ENCODE measurements at regions not wholly inside any gene's neighbourhood (a gene's known extent, or its start where the extent isn't known, plus 50 kb on each side); places are given as distances from the start of the nearest gene placed in this dataset.

GRCh38 chr21:18954441-18954844 is 550.9 kb upstream of the TMPRSS15 start:
- no peaks in the 10 kb centered on the region for H3K9me3 ChIP-seq (replicated peaks; ENCODE audit: control insufficient read depth, insufficient read depth, low read depth, low read length)
- no peak overlapping the region for H3K4me3 ChIP-seq
- no peak overlapping the region for H2AFZ ChIP-seq (ENCODE audit: low read depth, low read length)
- no peaks in the 10 kb centered on the region for H3K4me1 ChIP-seq (replicated peaks in 1 of 2; ENCODE audit: control insufficient read depth in 2 of 2, insufficient read depth in 2 of 2, low read length in 2 of 2)
- H3K9ac ChIP-seq (ENCODE audit: insufficient read depth in 1 of 2, low read depth in 2 of 2, low read length in 2 of 2): no peak overlapping the region
- no peaks in the 10 kb centered on the region for H3K9me1 ChIP-seq (ENCODE audit: control insufficient read depth, insufficient read depth, low read length)
- no peak for DNase-seq (ENCODE audit: extremely low read depth in 1 of 4, low spot score in 3 of 4)
- TF ChIP-seq GABPB2 (CRISPR knock-in tag; conservative IDR thresholded peaks at IDR 0.05) (no peak), PTBP1 (IDR thresholded peaks at IDR 0.05; ENCODE audit: low read depth, low read length) (no peak), NR2F6 (CRISPR knock-in tag; IDR thresholded peaks at IDR 0.05) (no peak), PTRF (tag; IDR thresholded peaks at IDR 0.05) (no peak), KAT8 (IDR thresholded peaks at IDR 0.05; ENCODE audit: low read depth) (no peak), NR0B1 (IDR thresholded peaks at IDR 0.05; ENCODE audit: partially characterized antibody) (no peak), NCOA4 (IDR thresholded peaks at IDR 0.05; ENCODE audit: partially characterized antibody) (no peak), SAP30 (IDR thresholded peaks at IDR 0.05; ENCODE audit: borderline replicate concordance, insufficient read depth, low read depth, low read length, poor library complexity, severe bottlenecking) (no peak), LARP7 (IDR thresholded peaks at IDR 0.05) (no peak)
- TF ChIP-seq, protein P1, sequence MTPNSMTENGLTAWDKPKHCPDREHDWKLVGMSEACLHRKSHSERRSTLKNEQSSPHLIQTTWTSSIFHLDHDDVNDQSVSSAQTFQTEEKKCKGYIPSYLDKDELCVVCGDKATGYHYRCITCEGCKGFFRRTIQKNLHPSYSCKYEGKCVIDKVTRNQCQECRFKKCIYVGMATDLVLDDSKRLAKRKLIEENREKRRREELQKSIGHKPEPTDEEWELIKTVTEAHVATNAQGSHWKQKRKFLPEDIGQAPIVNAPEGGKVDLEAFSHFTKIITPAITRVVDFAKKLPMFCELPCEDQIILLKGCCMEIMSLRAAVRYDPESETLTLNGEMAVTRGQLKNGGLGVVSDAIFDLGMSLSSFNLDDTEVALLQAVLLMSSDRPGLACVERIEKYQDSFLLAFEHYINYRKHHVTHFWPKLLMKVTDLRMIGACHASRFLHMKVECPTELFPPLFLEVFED (CRISPR knock-in tag; conservative IDR thresholded peaks at IDR 0.05): no peak
- TF ChIP-seq, protein P2, sequence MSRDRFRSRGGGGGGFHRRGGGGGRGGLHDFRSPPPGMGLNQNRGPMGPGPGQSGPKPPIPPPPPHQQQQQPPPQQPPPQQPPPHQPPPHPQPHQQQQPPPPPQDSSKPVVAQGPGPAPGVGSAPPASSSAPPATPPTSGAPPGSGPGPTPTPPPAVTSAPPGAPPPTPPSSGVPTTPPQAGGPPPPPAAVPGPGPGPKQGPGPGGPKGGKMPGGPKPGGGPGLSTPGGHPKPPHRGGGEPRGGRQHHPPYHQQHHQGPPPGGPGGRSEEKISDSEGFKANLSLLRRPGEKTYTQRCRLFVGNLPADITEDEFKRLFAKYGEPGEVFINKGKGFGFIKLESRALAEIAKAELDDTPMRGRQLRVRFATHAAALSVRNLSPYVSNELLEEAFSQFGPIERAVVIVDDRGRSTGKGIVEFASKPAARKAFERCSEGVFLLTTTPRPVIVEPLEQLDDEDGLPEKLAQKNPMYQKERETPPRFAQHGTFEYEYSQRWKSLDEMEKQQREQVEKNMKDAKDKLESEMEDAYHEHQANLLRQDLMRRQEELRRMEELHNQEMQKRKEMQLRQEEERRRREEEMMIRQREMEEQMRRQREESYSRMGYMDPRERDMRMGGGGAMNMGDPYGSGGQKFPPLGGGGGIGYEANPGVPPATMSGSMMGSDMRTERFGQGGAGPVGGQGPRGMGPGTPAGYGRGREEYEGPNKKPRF (IDR thresholded peaks at IDR 0.05; ENCODE audit: low read depth, low read length): no peak
- no peak overlapping the region for H3K4me2 ChIP-seq (ENCODE audit: insufficient read depth, low read length)
- no peak for ATAC-seq
- no peaks in the 10 kb centered on the region for H3K79me2 ChIP-seq (ENCODE audit: control insufficient read depth, insufficient read depth, low read length)
- H3K36me3 ChIP-seq (ENCODE audit: control insufficient read depth, insufficient read depth, low read length): no peaks in the 10 kb centered on the region
- ChIA-PET POLR2A (no interaction called here), CTCF (ENCODE audit: low intra/inter-chr PET ratio) (no interaction called here)
- FAIRE-seq: no peak
- no peaks in the 10 kb centered on the region for H4K20me1 ChIP-seq (replicated peaks; ENCODE audit: control insufficient read depth, insufficient read depth, low read length)
- no peak overlapping the region for H3K27ac ChIP-seq (ENCODE audit: extremely low read depth, low read depth, low read length)
- intact Hi-C loops (cut with micrococcal nuclease): no loop called here
- H3K27me3 ChIP-seq (ENCODE audit: control insufficient read depth in 2 of 2, insufficient read depth in 2 of 2, low read length in 2 of 2): no peaks in the 10 kb centered on the region
- BruUV-seq (replicated peaks): no TSS peak
- in situ Hi-C loops (cut with MboI): no loop called here

All from K562 (cell line).